ENCODE measurements at regions not wholly inside any gene's neighbourhood (a gene's known extent, or its start where the extent isn't known, plus 50 kb on each side); places are given as distances from the start of the nearest gene placed in this dataset.

DNA sequence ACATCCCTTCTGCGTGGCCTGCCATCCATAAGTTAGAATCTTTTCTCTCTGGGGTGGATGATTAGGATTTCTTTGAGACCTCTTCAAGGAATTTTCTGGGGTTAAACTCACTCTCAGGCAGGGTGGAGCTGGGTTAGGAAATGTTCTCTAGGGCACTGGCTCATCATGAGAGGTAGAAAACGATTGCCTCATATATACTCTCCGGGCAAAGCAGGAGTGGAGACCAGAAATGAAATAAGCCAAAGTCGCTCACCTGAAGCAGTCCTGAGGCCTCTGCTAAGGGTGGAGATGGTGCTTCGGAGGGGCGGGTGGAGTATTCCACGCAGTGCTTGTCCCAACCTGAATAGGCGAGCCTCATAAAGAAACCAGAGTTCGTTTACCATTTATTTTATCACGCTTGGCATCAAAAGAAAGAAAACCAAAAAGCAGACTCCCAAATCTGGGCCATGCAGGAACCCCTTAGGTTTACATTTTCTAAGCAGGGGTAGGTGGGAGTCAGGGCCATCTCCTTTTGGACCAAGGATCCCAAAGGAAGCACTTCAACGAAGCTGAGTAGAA is 249.3 kb upstream of the MEIS1 start:
- TF ChIP-seq, protein P1, sequence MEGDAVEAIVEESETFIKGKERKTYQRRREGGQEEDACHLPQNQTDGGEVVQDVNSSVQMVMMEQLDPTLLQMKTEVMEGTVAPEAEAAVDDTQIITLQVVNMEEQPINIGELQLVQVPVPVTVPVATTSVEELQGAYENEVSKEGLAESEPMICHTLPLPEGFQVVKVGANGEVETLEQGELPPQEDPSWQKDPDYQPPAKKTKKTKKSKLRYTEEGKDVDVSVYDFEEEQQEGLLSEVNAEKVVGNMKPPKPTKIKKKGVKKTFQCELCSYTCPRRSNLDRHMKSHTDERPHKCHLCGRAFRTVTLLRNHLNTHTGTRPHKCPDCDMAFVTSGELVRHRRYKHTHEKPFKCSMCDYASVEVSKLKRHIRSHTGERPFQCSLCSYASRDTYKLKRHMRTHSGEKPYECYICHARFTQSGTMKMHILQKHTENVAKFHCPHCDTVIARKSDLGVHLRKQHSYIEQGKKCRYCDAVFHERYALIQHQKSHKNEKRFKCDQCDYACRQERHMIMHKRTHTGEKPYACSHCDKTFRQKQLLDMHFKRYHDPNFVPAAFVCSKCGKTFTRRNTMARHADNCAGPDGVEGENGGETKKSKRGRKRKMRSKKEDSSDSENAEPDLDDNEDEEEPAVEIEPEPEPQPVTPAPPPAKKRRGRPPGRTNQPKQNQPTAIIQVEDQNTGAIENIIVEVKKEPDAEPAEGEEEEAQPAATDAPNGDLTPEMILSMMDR (IDR thresholded peaks at IDR 0.05): no peak
- TF ChIP-seq SIN3A (IDR thresholded peaks at IDR 0.05; ENCODE audit: borderline replicate concordance, insufficient read depth, low read depth, low read length): no peak
- TF ChIP-seq, protein P2, sequence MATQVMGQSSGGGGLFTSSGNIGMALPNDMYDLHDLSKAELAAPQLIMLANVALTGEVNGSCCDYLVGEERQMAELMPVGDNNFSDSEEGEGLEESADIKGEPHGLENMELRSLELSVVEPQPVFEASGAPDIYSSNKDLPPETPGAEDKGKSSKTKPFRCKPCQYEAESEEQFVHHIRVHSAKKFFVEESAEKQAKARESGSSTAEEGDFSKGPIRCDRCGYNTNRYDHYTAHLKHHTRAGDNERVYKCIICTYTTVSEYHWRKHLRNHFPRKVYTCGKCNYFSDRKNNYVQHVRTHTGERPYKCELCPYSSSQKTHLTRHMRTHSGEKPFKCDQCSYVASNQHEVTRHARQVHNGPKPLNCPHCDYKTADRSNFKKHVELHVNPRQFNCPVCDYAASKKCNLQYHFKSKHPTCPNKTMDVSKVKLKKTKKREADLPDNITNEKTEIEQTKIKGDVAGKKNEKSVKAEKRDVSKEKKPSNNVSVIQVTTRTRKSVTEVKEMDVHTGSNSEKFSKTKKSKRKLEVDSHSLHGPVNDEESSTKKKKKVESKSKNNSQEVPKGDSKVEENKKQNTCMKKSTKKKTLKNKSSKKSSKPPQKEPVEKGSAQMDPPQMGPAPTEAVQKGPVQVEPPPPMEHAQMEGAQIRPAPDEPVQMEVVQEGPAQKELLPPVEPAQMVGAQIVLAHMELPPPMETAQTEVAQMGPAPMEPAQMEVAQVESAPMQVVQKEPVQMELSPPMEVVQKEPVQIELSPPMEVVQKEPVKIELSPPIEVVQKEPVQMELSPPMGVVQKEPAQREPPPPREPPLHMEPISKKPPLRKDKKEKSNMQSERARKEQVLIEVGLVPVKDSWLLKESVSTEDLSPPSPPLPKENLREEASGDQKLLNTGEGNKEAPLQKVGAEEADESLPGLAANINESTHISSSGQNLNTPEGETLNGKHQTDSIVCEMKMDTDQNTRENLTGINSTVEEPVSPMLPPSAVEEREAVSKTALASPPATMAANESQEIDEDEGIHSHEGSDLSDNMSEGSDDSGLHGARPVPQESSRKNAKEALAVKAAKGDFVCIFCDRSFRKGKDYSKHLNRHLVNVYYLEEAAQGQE (IDR thresholded peaks at IDR 0.05; ENCODE audit: insufficient read depth in 1 of 2, low read depth in 2 of 2, low read length in 1 of 2): no peak
- TF ChIP-seq POLR2AphosphoS5 (IDR thresholded peaks at IDR 0.05; ENCODE audit: low read depth, low read length): no peak

Data from Panc1 (cell line).